H9 (cell line): ENCODE measurements at regions not wholly inside any gene's neighbourhood (a gene's known extent, or its start where the extent isn't known, plus 50 kb on each side); places are given as distances from the start of the nearest gene placed in this dataset.

Source experiments
- DNase-seq: peaks from one replicate; pipeline ENCODE4 v3.0.0-alpha.2; 2017
- H2AFZ ChIP-seq: one replicate; pipeline ENCODE4 v1.6.1; 2013; ENCODE audit warnings: mild to moderate bottlenecking, low read length, control low read depth, moderate library complexity
- H2AK5ac ChIP-seq: 2 replicates; pipeline ENCODE4 v1.6.1; 2013; ENCODE audit warnings: low read length, control low read depth, mixed read lengths; ENCODE audit not compliant: insufficient read length
- H2BK120ac ChIP-seq: one replicate; pipeline ENCODE4 v1.6.1; 2013; ENCODE audit warnings: low read depth, mild to moderate bottlenecking, low read length, control low read depth, inconsistent platforms; ENCODE audit not compliant: poor library complexity, severe bottlenecking
- H2BK12ac ChIP-seq: 2 replicates; pipeline ENCODE4 v1.6.1; 2013; ENCODE audit warnings: low read length, control low read depth, mixed read lengths, low read depth; ENCODE audit not compliant: insufficient read length
- H2BK15ac ChIP-seq: 2 replicates; pipeline ENCODE4 v1.6.1; 2013; ENCODE audit warnings: low read depth, low read length, control low read depth
- H2BK20ac ChIP-seq: one replicate; pipeline ENCODE4 v1.6.1; 2013; ENCODE audit warnings: low read depth, mild to moderate bottlenecking, low read length, control low read depth, inconsistent platforms; ENCODE audit not compliant: poor library complexity, severe bottlenecking
- H2BK5ac ChIP-seq: 2 replicates; pipeline ENCODE4 v1.6.1; 2013; ENCODE audit warnings: low read length, control low read depth, mixed read lengths; ENCODE audit not compliant: insufficient read length
- H3K14ac ChIP-seq: 2 replicates; pipeline ENCODE4 v1.6.1; 2013; ENCODE audit warnings: low read length, control low read depth; ENCODE audit not compliant: insufficient read depth
- H3K18ac ChIP-seq: 2 replicates; pipeline ENCODE4 v1.6.1; 2013; ENCODE audit warnings: low read depth, mild to moderate bottlenecking, mixed read lengths, low read length, control low read depth; ENCODE audit not compliant: insufficient read length
- H3K23ac ChIP-seq: 2 replicates; pipeline ENCODE4 v1.6.1; 2013; ENCODE audit warnings: low read length, control low read depth, mixed read lengths, low read depth; ENCODE audit not compliant: insufficient read length
- H3K23me2 ChIP-seq: 2 replicates; pipeline ENCODE4 v1.6.1; 2013; ENCODE audit warnings: low read depth, mild to moderate bottlenecking, mixed read lengths, low read length, control low read depth; ENCODE audit not compliant: insufficient read length, poor library complexity, severe bottlenecking
- H3K27ac ChIP-seq: 2 replicates; pipeline ENCODE4 v1.5.1; 2013; ENCODE audit warnings: low read length, control low read depth, mixed read lengths, low read depth; ENCODE audit not compliant: insufficient read length
- H3K27me3 ChIP-seq: 2 replicates; pipeline ENCODE4 v1.6.1; 2013; ENCODE audit warnings: low read length, control low read depth, inconsistent platforms; ENCODE audit not compliant: insufficient read depth
- H3K4ac ChIP-seq: 2 replicates; pipeline ENCODE4 v1.6.1; 2013; ENCODE audit warnings: low read depth, mild to moderate bottlenecking, control low read depth, inconsistent platforms, low read length, moderate library complexity
- H3K4me1 ChIP-seq: 2 replicates; pipeline ENCODE4 v1.6.1; 2013; ENCODE audit warnings: low read length, control low read depth, inconsistent platforms; ENCODE audit not compliant: insufficient read depth
- H3K4me2 ChIP-seq: 2 replicates; pipeline ENCODE4 v1.6.1; 2013; ENCODE audit warnings: low read length, control low read depth, mixed read lengths; ENCODE audit not compliant: insufficient read length, insufficient read depth
- H3K56ac ChIP-seq: 2 replicates; pipeline ENCODE4 v1.6.1; 2013; ENCODE audit warnings: low read depth, mild to moderate bottlenecking, mixed read lengths, low read length, control low read depth; ENCODE audit not compliant: insufficient read length
- H3K79me1 ChIP-seq: 2 replicates; pipeline ENCODE4 v1.6.1; 2013; ENCODE audit warnings: low read depth, mild to moderate bottlenecking, moderate library complexity, low read length, control low read depth, inconsistent platforms; ENCODE audit not compliant: insufficient read depth, poor library complexity, severe bottlenecking
- H3K79me2 ChIP-seq: 2 replicates; pipeline ENCODE4 v1.6.1; 2013; ENCODE audit warnings: low read length, control low read depth, inconsistent platforms; ENCODE audit not compliant: insufficient read depth
- H3K9ac ChIP-seq: 2 replicates; pipeline ENCODE4 v1.6.1; 2013; ENCODE audit warnings: low read length, control low read depth, mixed read lengths; ENCODE audit not compliant: insufficient read length; ENCODE audit errors: extremely low read depth
- H3K9me3 ChIP-seq: one replicate; pipeline ENCODE4 v1.6.1; 2013; ENCODE audit warnings: low read depth, low read length, inconsistent platforms; ENCODE audit not compliant: control insufficient read depth
- H3T11ph ChIP-seq: one replicate; pipeline ENCODE4 v1.6.1; 2013; ENCODE audit warnings: mild to moderate bottlenecking, low read length, control low read depth, inconsistent platforms
- H4K20me1 ChIP-seq: one replicate; pipeline ENCODE4 v1.6.1; 2013; ENCODE audit not compliant: control insufficient read depth, insufficient read length, insufficient read depth
- H4K5ac ChIP-seq: 2 replicates; pipeline ENCODE4 v1.6.1; 2013; ENCODE audit warnings: low read depth, mild to moderate bottlenecking, mixed read lengths, low read length, control low read depth; ENCODE audit not compliant: insufficient read length
- H4K8ac ChIP-seq: replicated peaks from 2 replicates; pipeline ENCODE4 v1.6.1; 2013; ENCODE audit warnings: low read length, control low read depth, mixed read lengths, low read depth; ENCODE audit not compliant: insufficient read length
- H4K91ac ChIP-seq: 2 replicates; pipeline ENCODE4 v1.6.1; 2013; ENCODE audit warnings: low read depth, mild to moderate bottlenecking, moderate library complexity, mixed read lengths, low read length, control low read depth; ENCODE audit not compliant: insufficient read length
- H3K27ac Mint-ChIP-seq, 3 experiments: 2 replicates in 2 of 3; 3 replicates in 1 of 3; pipeline ENCODE4 v1.8.0; 2020 to 2021; ENCODE audit warnings: mixed read lengths in 3 of 3, mild to moderate bottlenecking in 1 of 3, moderate library complexity in 1 of 3
- H3K27me3 Mint-ChIP-seq: 2 replicates; pipeline ENCODE4 v1.8.0; 2021; ENCODE audit warnings: low read depth, mild to moderate bottlenecking, moderate library complexity, mixed read lengths
- H3K36me3 Mint-ChIP-seq, 3 experiments: 2 replicates in 2 of 3; 3 replicates in 1 of 3; pipeline ENCODE4 v1.8.0; 2020 to 2021; ENCODE audit warnings: low read depth in 3 of 3, mixed read lengths in 3 of 3; ENCODE audit not compliant: insufficient read depth in 1 of 3
- H3K4me1 Mint-ChIP-seq, 2 experiments: 2 replicates each; pipeline ENCODE4 v1.8.0; 2020; ENCODE audit warnings: mixed read lengths in 2 of 2
- H3K4me3 Mint-ChIP-seq, 2 experiments: 2 replicates in 1 of 2; 3 replicates in 1 of 2; pipeline ENCODE4 v1.8.0; 2020 to 2021; ENCODE audit warnings: mild to moderate bottlenecking in 2 of 2, mixed read lengths in 2 of 2, moderate library complexity in 1 of 2
- H3K9me3 Mint-ChIP-seq, 2 experiments: 2 replicates in 1 of 2; 3 replicates in 1 of 2; pipeline ENCODE4 v1.8.0; 2020; ENCODE audit warnings: mild to moderate bottlenecking in 2 of 2, mixed read lengths in 2 of 2, moderate library complexity in 1 of 2
- CTCF ChIP-seq: fragments of 200-600 bp; sonication (generic); conservative IDR thresholded peaks from 3 replicates; pipeline ENCODE4 v1.8.0; 2021; ENCODE audit warnings: antibody characterized with exemption, mild to moderate bottlenecking
- WGBS: extraction: QIAGEN DNeasy Blood & Tissue Kit; methylation state at CpG from one replicate; pipeline ENCODE4 v1.1.7; 2013; ENCODE audit warnings: missing lambda C conversion rate, low lambda C conversion rate, mixed read lengths; ENCODE audit not compliant: insufficient read length; ENCODE audit errors: extremely low coverage; 5-methylcytosine and 5-hydroxymethylcytosine counted together

GRCh38 chr2:118296663-118297062 is 208.4 kb downstream of the INSIG2 start:
- H3K23ac ChIP-seq, result no peak overlapping the region
- H3K79me1 ChIP-seq, result no peaks in the 10 kb centered on the region
- no peak overlapping the region for H3T11ph ChIP-seq
- H4K91ac ChIP-seq, result no peak overlapping the region
- no peak overlapping the region for H4K8ac ChIP-seq
- H3K4ac ChIP-seq, result no peak overlapping the region
- H2AFZ ChIP-seq, result no peak overlapping the region
- no peaks in the 10 kb centered on the region for H3K9me3 ChIP-seq
- H3K9me3 Mint-ChIP-seq, result peaks cover 13 to 16% of the 10 kb centered on the region in 2 experiments
- no CpG with 5 or more reads among the region's 4 CpGs for WGBS
- H4K20me1 ChIP-seq, result no peaks in the 10 kb centered on the region
- no peak overlapping the region for H2BK5ac ChIP-seq
- no peak overlapping the region for H3K4me2 ChIP-seq
- no peak overlapping the region for H4K5ac ChIP-seq
- H3K27me3 ChIP-seq, result no peaks in the 10 kb centered on the region
- H3K27ac Mint-ChIP-seq, result no peak overlapping the region
- no peak overlapping the region for H3K18ac ChIP-seq
- no peak overlapping the region for H2BK20ac ChIP-seq
- H2BK120ac ChIP-seq, result no peak overlapping the region
- H3K14ac ChIP-seq, result no peak overlapping the region
- DNase-seq, result no peak
- H3K56ac ChIP-seq, result no peak overlapping the region
- H2BK12ac ChIP-seq, result no peak overlapping the region
- peaks cover 2 to 11% (median 2%) of the 10 kb centered on the region in 3 experiments; a peak in 6 of 7 replicates for H3K36me3 Mint-ChIP-seq
- H3K23me2 ChIP-seq, result no peaks in the 10 kb centered on the region
- peaks cover 3% of the 10 kb centered on the region; the same call in 1 of the 2 replicates for H3K27me3 Mint-ChIP-seq
- H3K27ac ChIP-seq, result no peak overlapping the region
- no peaks in the 10 kb centered on the region for H3K79me2 ChIP-seq
- H3K4me3 Mint-ChIP-seq, result no peak overlapping the region
- no peak overlapping the region for H2BK15ac ChIP-seq
- TF ChIP-seq CTCF, result no peak
- H2AK5ac ChIP-seq, result no peak overlapping the region
- no peaks in the 10 kb centered on the region for H3K4me1 ChIP-seq
- H3K9ac ChIP-seq, result no peak overlapping the region
- H3K4me1 Mint-ChIP-seq, result peaks cover 10 to 12% of the 10 kb centered on the region in 2 experiments
